ENCODE measurements at regions not wholly inside any gene's neighbourhood (a gene's known extent, or its start where the extent isn't known, plus 50 kb on each side); places are given as distances from the start of the nearest gene placed in this dataset.

DNA sequence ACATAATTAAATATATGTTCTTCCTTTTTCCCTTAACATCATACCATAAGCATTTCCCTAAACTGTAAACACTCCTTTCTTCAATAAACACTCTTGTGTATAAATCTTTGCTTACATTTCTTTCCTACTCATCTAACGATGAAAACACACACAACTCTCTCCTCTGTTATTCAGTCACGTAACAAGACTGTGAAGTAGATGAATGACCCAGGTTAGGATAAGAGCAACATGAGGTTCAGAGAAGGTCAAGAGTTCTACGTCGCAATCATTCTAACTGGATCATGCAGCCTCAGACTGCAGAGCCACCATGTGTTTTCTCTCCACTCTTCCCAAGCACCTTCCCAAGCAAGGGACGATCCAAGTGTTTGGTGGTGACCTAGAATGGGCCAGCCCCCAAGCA, 70.5 kb upstream of the SPTLC1 start:
- DNase-seq (ENCODE audit: low spot score): no peak

- DNase-seq (ENCODE audit: low spot score): no peak
These were observed 69.9 kb upstream of the SPTLC1 start for GRCh38 chr9:92185096-92185495.

- no peak for DNase-seq (ENCODE audit: low spot score)
These were observed 68.9 kb upstream of the SPTLC1 start for GRCh38 chr9:92184041-92184564.

- no peak for DNase-seq (ENCODE audit: low spot score)
These were observed 68.2 kb upstream of the SPTLC1 start for GRCh38 chr9:92183449-92183848.

DNA sequence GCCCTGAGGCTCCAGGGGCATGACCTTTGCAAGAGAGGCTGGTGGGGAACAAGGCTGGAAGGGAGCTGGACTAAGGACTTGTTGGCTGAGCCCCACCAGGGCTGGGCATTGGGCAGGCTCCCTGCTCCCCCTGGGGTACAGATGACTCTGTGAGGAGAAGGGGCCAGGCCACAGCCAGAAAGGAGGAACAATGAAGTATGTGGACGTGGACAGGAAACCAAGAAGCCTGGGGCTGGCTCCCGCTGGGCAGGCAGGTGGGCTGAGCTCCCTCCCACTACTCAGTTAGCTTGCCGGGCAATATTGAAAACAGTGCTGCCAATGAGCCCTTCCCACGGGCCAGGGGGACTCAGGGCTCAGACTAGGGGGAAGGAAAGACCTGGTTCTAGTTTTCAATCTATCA, 66.1 kb upstream of the SPTLC1 start:
- DNase-seq (ENCODE audit: low spot score): no peak

GRCh38 chr9:92180669-92181181, 65.5 kb upstream of the SPTLC1 start:
- no peak for DNase-seq (ENCODE audit: low spot score)

- DNase-seq (ENCODE audit: low spot score): no peak
These were observed 64.8 kb upstream of the SPTLC1 start for GRCh38 chr9:92180002-92180400.

DNA sequence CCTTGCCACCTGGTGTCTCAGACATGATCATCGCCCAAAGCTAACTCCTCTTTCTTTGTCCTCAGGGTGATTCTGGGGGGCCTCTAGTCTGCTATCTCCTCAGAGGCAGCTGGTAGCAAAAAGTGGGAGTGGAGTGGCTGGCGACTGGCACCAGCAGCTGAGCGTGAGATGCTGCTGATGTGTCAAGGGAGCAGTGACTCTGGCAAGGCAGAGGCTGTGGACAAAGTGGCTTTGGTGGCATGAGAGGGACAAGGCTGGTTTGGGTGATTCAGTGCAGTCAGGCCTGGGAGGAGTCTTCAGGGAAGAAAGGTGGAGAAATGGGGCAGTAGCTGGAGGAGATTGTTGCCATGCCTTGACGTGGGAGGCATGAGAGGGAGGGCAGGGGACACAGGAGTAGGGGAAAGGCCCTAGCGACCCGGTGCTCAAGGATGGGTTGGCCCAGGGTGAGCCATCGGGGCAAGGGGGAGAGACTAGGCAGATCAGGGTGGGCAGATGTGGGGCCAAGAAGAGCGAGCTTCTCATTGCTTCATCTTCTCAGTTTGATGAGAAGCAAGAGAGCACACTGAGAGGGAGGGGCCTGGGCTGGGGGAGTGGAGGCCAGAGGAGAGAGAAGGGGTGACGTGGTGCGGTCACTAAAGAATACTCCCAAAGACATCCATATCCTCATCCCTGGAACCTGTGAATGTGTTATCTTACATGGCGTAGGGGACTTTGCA, 64.2 kb upstream of the SPTLC1 start:
- DNase-seq (ENCODE audit: low spot score): no peak

GRCh38 chr9:92177591-92177990, 62.4 kb upstream of the SPTLC1 start:
- DNase-seq (ENCODE audit: low spot score): no peak

GRCh38 chr9:92176800-92177185, 61.6 kb upstream of the SPTLC1 start:
- no peak for DNase-seq (ENCODE audit: low spot score)

DNA sequence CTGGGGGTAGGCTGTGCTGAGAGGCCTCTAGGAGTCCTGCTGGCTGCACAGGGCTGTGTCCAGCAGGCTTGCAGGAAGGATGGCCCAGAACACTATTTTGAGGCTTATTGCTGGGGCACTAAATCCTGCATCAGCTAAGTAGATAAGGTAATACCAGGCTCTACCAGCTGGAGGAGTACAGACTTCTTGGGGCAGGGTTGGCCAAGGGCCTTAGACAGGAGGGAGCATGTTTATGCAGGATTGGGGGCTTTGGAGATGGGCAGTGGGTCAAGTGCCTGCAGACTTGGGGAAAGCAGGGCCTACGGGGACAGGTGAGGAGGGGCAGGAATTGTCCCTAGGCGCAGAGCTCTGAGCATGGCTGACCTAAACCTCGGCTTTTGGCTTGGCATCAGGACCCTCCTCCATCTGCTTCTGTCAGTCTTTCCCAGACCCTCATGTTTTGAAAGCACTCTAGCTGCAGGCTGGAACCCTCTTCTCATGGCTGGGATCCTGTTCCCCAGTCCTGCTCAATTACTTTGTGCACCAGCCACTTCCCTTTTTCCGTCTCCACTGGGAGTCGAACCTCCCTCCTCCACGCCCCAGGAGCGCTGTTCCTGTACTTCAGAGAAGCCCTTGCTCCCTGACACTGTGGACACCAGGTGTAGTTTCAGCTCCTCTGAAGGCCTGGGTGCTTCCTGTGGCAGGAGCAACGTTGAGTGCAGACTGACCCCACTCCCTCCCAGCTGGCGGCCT, 61.0 kb upstream of the SPTLC1 start:
- DNase-seq (ENCODE audit: low spot score): peak; percentile 8

GRCh38 chr9:92175441-92175840, 60.2 kb upstream of the SPTLC1 start:
- DNase-seq (ENCODE audit: low spot score): no peak

DNA sequence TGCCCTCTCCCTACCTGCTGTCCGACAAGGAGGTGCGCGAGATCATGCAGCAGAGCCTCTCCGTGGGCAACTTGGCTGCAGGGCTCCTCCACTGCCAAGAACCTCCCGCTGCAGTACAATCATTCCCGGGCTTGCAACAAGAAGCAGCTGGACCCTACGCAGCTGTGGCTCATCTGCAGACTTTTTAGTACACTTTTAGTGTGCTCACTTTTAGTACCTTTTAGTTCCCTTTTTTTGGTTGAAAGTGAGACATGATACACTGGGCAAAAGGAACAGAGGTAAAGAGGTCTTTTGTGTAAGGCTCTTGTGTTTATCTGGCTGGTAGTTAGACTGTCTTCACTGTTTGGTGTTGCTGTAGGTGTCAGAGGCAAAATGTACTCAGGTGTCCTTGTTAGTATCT, 58.1 kb upstream of the SPTLC1 start:
- no peak for DNase-seq (ENCODE audit: low spot score)

- no peak for DNase-seq (ENCODE audit: low spot score)
These were observed 56.6 kb upstream of the SPTLC1 start for GRCh38 chr9:92171822-92172221.

DNA sequence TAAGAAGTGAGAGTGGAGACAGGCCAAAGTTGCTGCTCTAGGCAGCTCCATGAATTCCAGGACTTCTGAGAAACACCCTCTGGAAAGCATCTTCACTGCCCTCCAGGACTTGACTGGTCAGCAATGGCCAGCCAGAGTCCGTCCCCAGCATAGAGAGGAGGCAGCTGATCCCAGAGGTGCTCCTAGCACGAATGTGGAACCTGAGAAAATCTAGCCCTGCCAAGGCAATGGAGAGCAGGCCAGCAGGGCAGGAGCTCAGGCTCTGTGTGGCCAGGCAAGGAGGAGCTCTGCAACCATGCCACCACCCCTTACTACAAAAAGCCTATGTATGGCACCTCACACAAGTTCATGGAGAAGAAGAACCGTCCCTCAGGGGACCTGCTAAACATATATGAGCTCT, 56.1 kb upstream of the SPTLC1 start:
- no peak for DNase-seq (ENCODE audit: low spot score)

DNA sequence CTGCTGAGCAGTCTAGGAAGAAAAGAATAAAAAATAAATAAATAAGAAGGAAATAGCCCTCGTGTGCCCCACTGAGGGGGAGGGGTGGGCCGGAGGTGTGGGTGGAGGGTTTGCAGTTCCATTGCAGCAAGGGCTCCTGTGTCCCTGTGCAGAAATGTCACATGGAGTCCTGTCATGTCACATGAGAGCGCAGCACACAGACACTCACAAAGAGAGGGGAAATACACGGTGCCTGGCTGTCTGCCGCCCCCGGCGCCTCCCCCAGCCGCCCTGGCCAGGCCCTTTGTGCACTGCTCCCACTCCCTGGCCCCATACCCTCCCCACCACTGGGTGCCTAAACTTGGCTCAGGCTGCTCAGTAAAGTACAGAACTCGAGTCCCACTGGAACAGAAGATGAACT, 55.6 kb upstream of the SPTLC1 start:
- no peak for DNase-seq (ENCODE audit: low spot score)

GRCh38 chr9:92165484-92165883, 50.3 kb upstream of the SPTLC1 start:
- no peak for DNase-seq (ENCODE audit: low spot score)
